ENCODE measurements at regions not wholly inside any gene's neighbourhood (a gene's known extent, or its start where the extent isn't known, plus 50 kb on each side); places are given as distances from the start of the nearest gene placed in this dataset.

GRCh38 chr2:149858901-149859634, 271.5 kb upstream of the MMADHC start:
- no peak for TF ChIP-seq JUND (IDR thresholded peaks at IDR 0.05)
- no peak for TF ChIP-seq REST (IDR thresholded peaks at IDR 0.05; ENCODE audit: low read depth, low read length)
- TF ChIP-seq CTCF (IDR thresholded peaks at IDR 0.05): no peak
- no peak for TF ChIP-seq FOXJ3 (CRISPR knock-in tag; IDR thresholded peaks at IDR 0.05)
